HG03354 (cell line): ENCODE measurements at regions not wholly inside any gene's neighbourhood (a gene's known extent, or its start where the extent isn't known, plus 50 kb on each side); places are given as distances from the start of the nearest gene placed in this dataset.
"Not testable (repeated sequence)": the region's sequence is repeated elsewhere in the genome, so short reads cannot be mapped to it uniquely, and the experiment has no call there.

Experiments used
- ATAC-seq: cut with Tn5 transposase; IDR thresholded peaks from one replicate; pipeline ENCODE4 v1.9.1; 2021; ENCODE audit warnings: mild to moderate bottlenecking; ENCODE audit not compliant: unreplicated experiment, poor library complexity, severe bottlenecking

- ATAC-seq, result no peak
These were observed 101.1 kb downstream of the GPR85 start for GRCh38 chr7:112985377-112985987.

GRCh38 chr7:112982441-112983063 lies 104.1 kb downstream of the GPR85 start:
- ATAC-seq, result peak; percentile 78

DNA sequence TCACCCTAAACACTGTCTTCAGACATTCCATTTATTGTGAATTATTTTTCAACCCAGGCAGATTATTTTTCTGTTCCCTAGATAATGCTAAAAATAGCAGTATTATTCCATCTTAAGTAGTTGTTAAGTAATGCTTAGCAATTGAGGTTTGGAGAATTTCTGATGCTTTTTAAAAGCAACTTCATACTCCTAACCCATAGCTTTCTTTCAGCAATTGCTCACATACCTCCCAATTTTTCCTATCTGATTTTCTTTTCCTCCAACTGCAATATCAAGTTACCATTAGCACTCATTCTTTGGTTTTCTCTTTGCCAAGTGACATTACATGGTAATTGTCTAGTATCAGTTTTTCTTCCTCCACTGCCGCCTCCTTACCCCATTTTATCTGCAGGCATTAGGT lies 104.7 kb downstream of the GPR85 start:
- peak; percentile 19 for ATAC-seq

- ATAC-seq, result not testable (repeated sequence)
These were observed 107.6 kb downstream of the GPR85 start for GRCh38 chr7:112979055-112979454.

DNA sequence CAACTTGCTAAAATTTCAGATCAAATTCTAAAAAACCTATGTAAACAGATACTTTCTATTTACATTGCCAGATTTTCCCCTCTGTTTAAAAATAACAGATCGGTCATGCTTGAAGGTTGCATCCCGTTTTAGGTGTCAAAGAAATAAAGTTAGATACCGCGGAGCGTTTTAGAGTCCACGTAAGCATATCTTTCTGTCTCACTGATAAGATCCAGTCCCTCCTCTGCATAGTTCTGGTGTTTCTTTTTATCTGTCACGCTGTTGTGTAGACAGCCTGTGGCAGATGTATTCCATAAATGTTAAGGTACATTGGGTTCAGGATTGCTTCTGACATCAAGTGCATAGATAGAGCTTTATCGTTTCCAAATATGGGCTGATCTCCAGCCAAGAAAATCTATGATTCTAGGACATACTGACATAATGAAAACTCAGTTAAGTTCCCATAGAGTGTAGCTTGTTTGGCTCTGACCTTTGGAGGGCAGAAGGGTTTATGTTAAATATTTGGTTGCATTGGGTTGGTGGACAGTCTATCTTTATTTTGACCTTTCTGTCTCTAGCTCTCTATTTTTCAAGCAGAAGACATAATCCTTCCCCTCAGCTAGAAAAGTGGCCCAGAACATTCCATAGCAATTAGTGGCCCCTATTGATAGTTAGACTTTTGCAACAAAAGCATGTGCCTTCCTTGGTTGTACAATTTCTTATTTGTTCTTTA lies 109.2 kb downstream of the GPR85 start:
- ATAC-seq, result not testable (repeated sequence)

DNA sequence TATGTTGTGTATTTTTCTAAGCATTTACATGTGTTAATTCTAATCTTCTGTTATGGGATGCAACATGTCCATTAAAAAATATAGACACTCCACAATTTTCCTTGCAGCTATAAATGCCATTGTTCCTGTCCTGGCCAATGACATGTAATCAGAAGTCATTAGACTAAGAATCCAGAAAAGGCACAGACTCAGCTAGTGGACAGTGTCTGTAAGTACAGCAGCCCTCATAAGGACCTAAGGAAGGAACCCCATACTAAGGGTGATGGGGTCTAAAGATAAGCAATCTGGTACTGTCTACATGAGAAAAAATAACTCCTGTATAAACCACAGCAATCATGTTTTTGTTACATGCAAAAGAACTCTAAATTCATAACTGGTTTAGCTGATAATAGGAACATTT lies 115.9 kb downstream of the GPR85 start:
- ATAC-seq, result peak; percentile 89

DNA sequence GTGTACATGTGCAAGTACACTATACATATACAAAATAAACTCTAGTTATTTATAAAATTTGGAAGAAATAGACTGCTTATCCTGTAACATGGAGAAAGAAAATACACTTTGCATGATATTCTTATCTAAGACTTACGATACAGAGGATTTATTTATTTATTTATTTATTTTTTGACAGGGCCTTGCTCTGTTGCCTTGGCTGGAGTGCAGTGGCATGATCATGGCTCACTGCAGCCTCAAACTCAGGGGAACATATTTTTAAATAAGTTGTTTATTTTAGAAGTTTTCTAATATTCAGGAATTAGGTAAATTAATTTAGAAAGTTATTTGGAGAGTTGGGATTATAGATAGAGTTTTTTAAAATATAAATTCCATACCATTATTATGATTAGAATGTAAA lies 116.7 kb downstream of the GPR85 start:
- ATAC-seq, result no peak

DNA sequence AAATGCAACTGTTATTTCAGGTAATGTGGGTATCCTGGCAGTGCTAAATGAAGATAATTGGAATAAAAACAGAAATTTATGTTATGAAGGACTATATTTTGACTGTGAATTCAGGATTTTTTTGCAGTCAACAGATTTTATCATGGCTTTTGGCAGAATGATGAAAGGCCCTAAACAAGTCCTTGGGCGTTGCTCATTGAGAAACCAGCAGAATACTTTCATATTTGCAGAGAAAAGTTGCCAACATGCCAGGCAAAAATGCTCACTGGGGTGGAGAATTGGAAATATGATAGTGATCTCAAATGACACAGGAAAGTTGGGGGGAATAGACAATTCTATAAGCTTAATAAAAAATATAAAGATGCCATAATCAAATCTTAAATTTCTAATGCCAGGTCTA lies 121.1 kb downstream of the GPR85 start:
- no peak for ATAC-seq

DNA sequence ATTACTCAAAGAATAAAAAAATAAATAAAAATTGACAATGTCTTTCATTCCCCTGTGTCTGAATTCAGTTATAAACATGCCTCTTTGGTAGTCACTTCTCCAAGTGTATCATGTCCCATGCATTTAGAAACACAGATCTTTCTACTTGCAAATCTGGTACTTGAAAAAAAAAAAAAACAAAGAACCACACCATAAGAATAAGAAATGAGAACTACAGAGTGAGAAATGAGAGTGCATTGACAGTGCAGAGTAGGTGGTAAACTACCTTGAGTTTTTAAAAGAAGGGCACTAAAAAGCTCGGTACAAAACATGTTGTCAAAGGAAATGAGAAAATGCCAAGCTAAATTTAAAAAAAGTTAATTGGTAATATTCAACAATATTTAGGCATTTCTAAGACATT lies 123.0 kb downstream of the GPR85 start:
- ATAC-seq, result no peak

GRCh38 chr7:112962815-112963214 lies 123.8 kb downstream of the GPR85 start:
- no peak for ATAC-seq

GRCh38 chr7:112959276-112959675 lies 127.4 kb downstream of the GPR85 start:
- ATAC-seq, result no peak

DNA sequence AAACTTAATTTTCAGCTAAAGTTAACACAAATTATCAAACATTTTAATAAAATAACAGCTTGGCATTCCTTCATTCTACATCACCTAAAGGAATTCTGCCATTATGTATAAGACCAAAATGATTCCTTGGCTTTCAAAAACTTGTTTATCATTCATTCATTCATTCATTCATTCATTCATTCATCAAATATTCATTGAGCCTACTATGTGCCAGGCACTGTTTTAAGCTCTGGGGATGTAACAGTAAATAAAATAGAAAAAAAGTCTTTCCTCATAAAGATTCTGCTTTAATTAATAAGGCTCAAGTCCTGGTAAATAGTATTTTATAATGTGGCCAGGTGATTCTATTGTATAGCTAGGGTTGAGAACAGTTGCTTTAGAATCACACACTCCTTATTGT lies 127.9 kb downstream of the GPR85 start:
- ATAC-seq, result no peak

DNA sequence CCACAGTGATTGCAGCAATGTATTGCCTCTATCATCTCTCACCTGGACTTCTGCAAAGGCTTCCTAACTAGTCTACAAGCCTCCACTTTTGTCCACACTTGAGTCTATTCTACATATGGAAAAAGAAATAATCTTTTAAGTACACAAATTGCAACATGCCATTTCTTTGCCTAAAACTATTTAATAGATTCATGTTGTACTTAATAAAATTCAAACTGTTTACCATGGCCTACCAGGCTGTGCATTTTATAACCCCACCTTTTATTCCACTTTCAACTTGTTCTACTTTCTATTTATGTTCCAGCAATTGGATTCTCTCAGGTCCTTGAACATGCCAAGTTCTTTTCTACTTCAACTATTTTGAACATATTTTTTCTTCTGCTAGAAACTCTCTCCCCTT lies 128.7 kb downstream of the GPR85 start:
- no peak for ATAC-seq

- ATAC-seq, result not testable (repeated sequence)
These were observed 133.6 kb downstream of the GPR85 start for GRCh38 chr7:112953031-112953430.

- no peak for ATAC-seq
These were observed 135.6 kb downstream of the GPR85 start for GRCh38 chr7:112951070-112951469.

DNA sequence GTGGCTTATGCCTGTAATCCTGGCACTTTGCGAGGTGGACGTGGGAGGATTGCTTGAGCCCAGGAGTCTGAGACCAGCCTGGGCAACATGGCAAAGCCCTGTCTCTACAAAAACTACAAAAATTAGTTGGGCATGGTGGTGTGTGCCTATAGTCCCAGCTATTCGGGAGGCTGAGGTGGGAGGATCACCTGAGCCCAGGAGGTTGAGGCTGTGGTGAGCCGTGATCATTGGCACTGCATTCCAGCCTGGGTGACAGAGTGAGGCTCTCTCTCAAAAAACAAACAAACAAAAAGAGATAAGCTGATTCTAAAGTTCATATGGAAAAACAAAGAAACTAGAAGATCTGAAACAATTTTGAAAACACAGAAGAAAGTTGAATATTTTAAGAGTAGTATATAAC lies 136.9 kb downstream of the GPR85 start:
- not testable (repeated sequence) for ATAC-seq

- ATAC-seq, result no peak
These were observed 140.3 kb downstream of the GPR85 start for GRCh38 chr7:112946350-112946749.

DNA sequence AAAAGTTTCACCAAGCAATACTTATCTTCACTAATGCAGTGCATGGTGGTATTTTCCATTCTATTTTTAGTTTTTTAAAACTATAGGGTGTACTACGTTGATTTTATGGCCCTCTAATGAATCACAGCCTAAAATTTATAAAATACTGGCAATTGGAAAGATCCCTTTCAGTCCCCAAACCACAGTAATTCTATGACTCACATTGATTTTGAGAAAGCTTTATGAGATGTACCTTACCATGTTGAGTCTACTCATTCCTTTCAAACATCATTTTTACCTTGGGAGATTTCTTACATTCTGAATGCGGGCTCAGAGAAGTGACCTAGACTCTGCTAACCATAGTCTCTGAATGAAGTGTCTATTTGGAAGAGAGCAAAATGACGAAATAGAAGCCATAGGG lies 141.6 kb downstream of the GPR85 start:
- ATAC-seq, result no peak

GRCh38 chr7:112942981-112943380 lies 143.6 kb downstream of the GPR85 start:
- ATAC-seq, result no peak

GRCh38 chr7:112942125-112942524 lies 144.5 kb downstream of the GPR85 start:
- not testable (repeated sequence) for ATAC-seq

GRCh38 chr7:112940314-112940732 lies 146.3 kb downstream of the GPR85 start:
- peak; percentile 58 for ATAC-seq
